Tongue (tissue), 1 donor: ENCODE measurements at regions not wholly inside any gene's neighbourhood (a gene's known extent, or its start where the extent isn't known, plus 50 kb on each side); places are given as distances from the start of the nearest gene placed in this dataset.

Experiments used
- DNase-seq: peaks from one replicate; pipeline ENCODE4 v3.0.0-alpha.2; 2015

DNA sequence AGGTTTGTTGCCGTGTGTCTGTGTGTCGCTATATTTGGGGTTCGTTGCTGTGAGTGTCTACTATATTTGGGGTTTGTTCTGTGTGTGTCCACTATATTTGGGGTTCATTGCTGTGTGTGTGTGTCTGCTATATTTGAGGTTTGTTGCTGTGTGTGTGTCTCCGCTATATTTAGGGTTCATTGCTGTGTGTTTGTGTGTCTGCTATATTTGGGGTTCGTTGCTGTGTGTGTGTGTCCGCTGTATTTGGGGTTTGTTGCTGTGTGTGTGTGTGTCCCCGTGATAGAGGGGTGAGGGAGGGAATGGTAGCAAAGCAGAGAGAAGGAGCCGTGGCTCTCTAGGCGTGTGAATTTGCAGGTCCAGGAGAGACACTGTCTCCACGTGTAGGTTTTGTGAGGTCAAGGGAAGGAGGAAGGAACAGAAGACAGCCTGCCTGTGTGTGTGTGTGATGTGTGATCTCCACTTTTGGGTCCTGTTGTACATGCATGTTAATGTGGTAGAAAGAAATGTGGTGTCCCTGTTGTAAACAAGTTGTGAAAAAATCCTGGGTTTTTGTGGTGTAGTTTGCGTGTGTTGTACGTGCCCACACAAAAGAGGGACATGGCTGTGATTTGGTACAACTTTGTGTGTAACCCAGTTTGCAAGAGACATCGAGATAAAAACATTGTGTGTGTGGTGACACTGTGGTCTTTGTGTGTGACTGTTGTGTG, 56.3 kb upstream of the ECE1 start:
- DNase-seq: no peak

DNA sequence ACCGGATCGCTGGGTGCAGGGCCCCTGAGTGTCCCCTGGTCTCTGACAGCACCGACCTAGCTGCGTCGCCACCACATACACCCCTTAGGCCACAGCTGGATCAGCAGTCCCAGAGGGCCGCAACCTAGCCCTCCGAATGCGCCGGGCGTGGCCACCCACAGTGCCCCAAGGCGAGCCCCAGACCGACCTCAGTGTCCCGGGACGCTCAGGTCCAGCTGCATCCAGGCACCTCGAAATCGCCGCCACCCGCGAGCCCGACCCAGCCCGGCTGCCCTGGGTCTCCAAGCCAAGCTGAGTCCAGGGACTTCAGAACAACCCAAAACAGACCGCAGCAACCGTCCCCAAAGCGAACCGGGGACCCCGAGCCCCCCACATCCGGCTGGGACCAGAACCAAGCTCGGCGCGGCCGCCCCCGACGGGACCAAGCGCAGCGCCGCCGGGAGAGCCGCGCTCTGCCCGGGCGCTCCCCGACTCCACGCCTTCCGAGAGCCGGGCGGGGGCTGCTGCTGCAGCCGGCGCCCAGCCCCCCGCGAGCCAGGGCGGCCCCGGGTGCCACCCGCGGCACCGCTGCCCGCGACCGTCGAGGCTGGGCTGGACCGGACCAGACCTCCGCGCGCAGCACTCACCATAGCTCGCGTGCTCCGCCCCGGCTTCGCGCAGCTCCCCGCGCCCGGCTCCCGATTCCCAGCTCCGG, 54.6 kb upstream of the ECE1 start:
- no peak for DNase-seq

DNA sequence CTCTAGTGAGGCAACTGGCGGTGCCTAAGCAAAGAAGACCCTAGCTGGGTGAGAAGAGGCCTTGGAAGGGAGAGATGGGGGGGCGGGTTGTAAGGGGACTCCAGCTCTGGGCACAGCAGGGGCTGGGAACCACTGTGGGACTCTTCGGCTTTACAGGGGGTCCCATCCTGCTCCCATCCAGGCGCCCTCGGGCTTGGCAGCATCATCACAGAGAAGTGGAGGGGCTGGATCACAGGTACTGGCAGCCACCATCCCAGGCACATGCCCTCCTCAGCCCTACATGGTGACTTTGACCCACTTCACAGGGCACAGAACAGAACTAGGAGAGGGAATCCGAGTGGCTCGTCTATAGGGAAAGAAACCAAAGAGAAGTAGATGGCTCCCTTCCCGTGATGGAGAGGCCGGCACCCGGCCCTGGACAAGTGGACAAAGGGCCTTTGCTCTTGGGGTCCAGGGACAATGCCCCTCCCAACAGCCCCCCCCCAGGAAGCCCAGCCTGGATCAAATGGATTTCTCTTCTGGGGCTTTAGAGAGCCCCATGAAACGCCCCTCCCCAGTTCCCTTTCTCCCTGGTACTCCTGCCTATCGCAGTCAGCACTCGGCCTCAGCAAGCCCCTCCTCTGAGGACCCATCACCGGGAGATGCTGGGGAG, 54.0 kb upstream of the ECE1 start:
- no peak for DNase-seq

DNA sequence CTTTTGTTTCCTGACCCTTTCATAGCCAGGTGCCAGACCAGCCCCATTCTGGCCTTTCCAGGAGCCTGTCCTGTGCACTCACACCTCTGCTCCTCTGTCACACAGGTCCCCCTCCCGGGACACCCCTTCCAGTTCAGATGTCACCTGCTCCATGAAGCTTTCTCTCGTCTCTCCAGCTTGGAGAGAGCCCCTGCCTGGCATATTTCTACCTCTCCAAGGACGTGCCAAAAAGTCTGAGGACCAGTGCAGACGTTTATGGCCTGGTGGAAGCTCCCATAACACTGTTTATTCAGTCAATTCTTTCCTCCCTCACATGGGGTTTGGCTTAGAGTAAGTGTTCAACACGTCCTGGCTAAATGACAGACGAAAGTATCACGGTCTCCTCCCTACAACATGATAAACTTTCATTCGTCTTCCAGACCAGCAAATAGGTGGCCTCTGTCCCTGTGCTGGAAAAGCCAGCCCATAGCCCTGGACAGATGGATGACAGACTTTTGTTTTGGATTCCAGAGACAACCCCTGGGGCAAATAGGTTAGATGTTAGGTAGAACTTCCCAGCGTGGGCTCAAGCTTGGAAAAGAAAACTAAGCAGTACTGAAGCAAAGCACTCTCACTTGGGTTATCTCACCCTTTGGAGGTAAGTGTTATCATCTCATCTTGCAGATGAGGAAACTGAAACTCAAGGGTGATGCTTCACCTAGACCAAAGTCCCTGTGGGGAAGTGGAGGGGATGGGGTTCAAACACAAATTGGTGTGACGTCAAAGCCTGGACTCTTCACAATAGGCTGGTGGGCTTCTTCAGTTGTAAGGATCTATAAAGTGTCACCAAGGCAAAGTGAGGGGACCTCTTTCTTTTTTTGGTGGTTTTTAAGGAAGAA, 52.9 kb upstream of the ECE1 start:
- no peak for DNase-seq

DNA sequence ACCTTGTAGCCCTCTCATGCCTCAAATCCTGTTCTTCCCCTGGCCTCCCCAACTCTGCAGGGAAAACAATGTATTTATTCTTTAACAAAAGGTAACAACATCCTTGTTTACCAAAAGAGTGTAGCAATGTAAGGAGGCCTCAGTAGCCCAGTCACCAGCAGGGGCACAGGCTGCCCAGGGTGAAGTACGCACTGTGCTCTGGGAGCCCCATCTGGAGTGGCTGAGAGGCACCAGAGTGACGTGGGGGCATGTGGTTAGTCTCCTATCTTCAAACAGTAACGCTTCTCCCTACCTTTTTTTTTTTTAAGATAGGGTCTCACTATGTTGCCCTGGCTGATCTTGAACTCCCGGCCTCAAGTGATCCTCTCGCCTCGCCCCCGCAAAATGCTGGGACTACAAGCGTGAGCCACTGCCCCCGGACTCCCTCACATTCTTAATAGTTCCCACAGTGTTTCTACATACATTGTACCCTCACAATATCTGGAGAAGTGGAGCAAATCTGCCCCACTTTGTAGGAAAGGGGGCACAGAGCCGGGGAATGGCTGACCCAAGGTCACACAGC, 51.3 kb upstream of the ECE1 start:
- DNase-seq: no peak

DNA sequence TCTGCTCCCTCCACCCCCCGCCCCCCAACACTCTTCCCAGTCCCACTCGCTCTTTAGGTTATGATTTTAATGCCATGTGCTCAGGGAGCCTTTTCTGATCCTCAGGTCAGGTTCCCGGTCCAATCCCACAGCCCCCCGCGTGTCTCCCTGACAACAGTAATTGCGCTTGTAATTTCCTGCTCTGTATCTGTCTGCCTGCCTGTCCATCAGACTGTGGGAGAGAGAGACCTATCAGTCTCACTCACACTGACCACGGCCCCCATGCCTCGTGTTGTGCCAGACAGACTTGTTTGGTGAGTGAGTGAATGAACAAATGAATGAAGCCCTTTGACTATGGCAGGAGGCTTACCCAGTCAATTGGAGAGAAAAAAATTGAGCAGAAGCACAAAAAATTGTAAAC, 50.8 kb upstream of the ECE1 start:
- no peak for DNase-seq

DNA sequence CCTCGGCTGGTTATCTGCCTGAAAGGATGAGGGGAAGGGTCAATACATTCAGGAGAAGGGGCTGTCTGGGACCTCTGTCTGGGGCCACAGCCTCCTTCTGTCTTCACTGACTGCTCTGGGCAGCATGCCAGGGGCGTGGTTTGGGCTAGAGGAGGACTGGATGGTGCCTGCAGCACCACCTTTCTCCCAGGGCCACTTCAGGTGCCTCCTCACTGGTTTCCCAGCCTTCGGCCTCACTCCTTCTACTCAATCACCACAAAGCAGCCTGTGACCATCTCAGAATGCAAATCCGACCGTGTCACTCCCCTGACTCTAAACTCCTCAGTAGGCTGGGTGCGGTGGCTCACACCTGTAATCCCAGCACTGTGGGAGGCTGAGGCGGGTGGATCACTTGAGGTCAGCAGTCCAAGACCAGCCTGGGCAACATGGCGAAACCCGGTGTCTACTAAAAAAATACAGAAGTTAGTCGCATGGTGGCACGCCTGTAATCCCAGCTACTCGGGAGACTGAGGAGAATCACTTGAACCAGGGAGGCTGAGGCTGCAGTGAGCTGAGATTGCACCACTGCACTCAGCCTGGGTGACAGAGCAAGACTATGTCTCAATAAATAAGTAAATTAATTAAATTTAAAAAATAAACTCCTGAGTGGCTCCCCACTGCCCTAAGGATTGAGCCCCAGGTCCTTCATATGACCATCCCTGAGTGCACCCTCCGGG, 50.1 kb upstream of the ECE1 start:
- DNase-seq: no peak
